GM19395 (cell line): ENCODE measurements at regions not wholly inside any gene's neighbourhood (a gene's known extent, or its start where the extent isn't known, plus 50 kb on each side); places are given as distances from the start of the nearest gene placed in this dataset.
"Not testable (repeated sequence)": the region's sequence is repeated elsewhere in the genome, so short reads cannot be mapped to it uniquely, and the experiment has no call there.

Experiments
- ATAC-seq: cut with Tn5 transposase; IDR thresholded peaks from one replicate; pipeline ENCODE4 v1.9.1; 2021; ENCODE audit warnings: mild to moderate bottlenecking, moderate library complexity; ENCODE audit not compliant: unreplicated experiment

- no peak for ATAC-seq
Observed at GRCh38 chr5:155113888-155114287, 100.3 kb downstream of the KIF4B start.

- ATAC-seq, result no peak
Observed at GRCh38 chr5:155114655-155115054, 101.1 kb downstream of the KIF4B start.

GRCh38 chr5:155116456-155117251, 103.1 kb downstream of the KIF4B start:
- ATAC-seq, result no peak

- no peak for ATAC-seq
Observed at GRCh38 chr5:155125551-155126095, 112.1 kb downstream of the KIF4B start.

- no peak for ATAC-seq
Observed at GRCh38 chr5:155126573-155126972, 113.0 kb downstream of the KIF4B start.

- no peak for ATAC-seq
Observed at GRCh38 chr5:155127552-155127951, 114.0 kb downstream of the KIF4B start.

- ATAC-seq, result no peak
Observed at GRCh38 chr5:155128786-155129512, 115.4 kb downstream of the KIF4B start.

GRCh38 chr5:155129513-155129880, 115.9 kb downstream of the KIF4B start:
- ATAC-seq, result no peak

GRCh38 chr5:155134130-155134529, 120.6 kb downstream of the KIF4B start:
- ATAC-seq, result no peak

GRCh38 chr5:155136216-155136850, 122.8 kb downstream of the KIF4B start:
- ATAC-seq, result no peak

GRCh38 chr5:155137683-155138082, 124.1 kb downstream of the KIF4B start:
- ATAC-seq, result no peak

- no peak for ATAC-seq
Observed at GRCh38 chr5:155140646-155141045, 127.1 kb downstream of the KIF4B start.

GRCh38 chr5:155144956-155145355, 131.4 kb downstream of the KIF4B start:
- no peak for ATAC-seq

GRCh38 chr5:155147222-155147621, 133.7 kb downstream of the KIF4B start:
- no peak for ATAC-seq

GRCh38 chr5:155148694-155149093, 135.1 kb downstream of the KIF4B start:
- no peak for ATAC-seq

- ATAC-seq, result no peak
Observed at GRCh38 chr5:155150012-155150411, 136.5 kb downstream of the KIF4B start.

- no peak for ATAC-seq
Observed at GRCh38 chr5:155154973-155155372, 141.4 kb downstream of the KIF4B start.

GRCh38 chr5:155163084-155163483, 149.5 kb downstream of the KIF4B start:
- not testable (repeated sequence) for ATAC-seq

- no peak for ATAC-seq
Observed at GRCh38 chr5:155167736-155168135, 154.2 kb downstream of the KIF4B start.

GRCh38 chr5:155181542-155181941, 168.0 kb downstream of the KIF4B start:
- ATAC-seq, result no peak

- no peak for ATAC-seq
Observed at GRCh38 chr5:155189476-155189875, 175.9 kb downstream of the KIF4B start.

GRCh38 chr5:155189981-155190380, 176.4 kb downstream of the KIF4B start:
- ATAC-seq, result no peak
